GM19438 (cell line): ENCODE measurements at regions not wholly inside any gene's neighbourhood (a gene's known extent, or its start where the extent isn't known, plus 50 kb on each side); places are given as distances from the start of the nearest gene placed in this dataset.

Source experiments
- ATAC-seq: cut with Tn5 transposase; IDR thresholded peaks from one replicate; pipeline ENCODE4 v1.9.1; 2021; ENCODE audit warnings: low read depth; ENCODE audit not compliant: unreplicated experiment

GRCh38 chr5:56522960-56523359, 289.8 kb upstream of the ANKRD55 start:
- ATAC-seq: no peak

- no peak for ATAC-seq
Observed at GRCh38 chr5:56522169-56522568, 289.0 kb upstream of the ANKRD55 start.

- no peak for ATAC-seq
Observed at GRCh38 chr5:56520986-56521730, 288.0 kb upstream of the ANKRD55 start.

- ATAC-seq: no peak
Observed at GRCh38 chr5:56518820-56519219, 285.7 kb upstream of the ANKRD55 start.

GRCh38 chr5:56517011-56517416, 283.9 kb upstream of the ANKRD55 start:
- ATAC-seq: no peak

- no peak for ATAC-seq
Observed at GRCh38 chr5:56516441-56516840, 283.3 kb upstream of the ANKRD55 start.

- no peak for ATAC-seq
Observed at GRCh38 chr5:56516035-56516434, 282.9 kb upstream of the ANKRD55 start.

- ATAC-seq: no peak
Observed at GRCh38 chr5:56515011-56515410, 281.9 kb upstream of the ANKRD55 start.

- no peak for ATAC-seq
Observed at GRCh38 chr5:56514245-56514644, 281.1 kb upstream of the ANKRD55 start.

- no peak for ATAC-seq
Observed at GRCh38 chr5:56513141-56513540, 280.0 kb upstream of the ANKRD55 start.

GRCh38 chr5:56512313-56512996, 279.3 kb upstream of the ANKRD55 start:
- ATAC-seq: no peak

GRCh38 chr5:56511326-56511841, 278.3 kb upstream of the ANKRD55 start:
- no peak for ATAC-seq

- no peak for ATAC-seq
Observed at GRCh38 chr5:56508249-56508648, 275.1 kb upstream of the ANKRD55 start.

GRCh38 chr5:56507351-56507930, 274.3 kb upstream of the ANKRD55 start:
- ATAC-seq: no peak

GRCh38 chr5:56506211-56506965, 273.3 kb upstream of the ANKRD55 start:
- no peak for ATAC-seq

- ATAC-seq: no peak
Observed at GRCh38 chr5:56503929-56504328, 270.8 kb upstream of the ANKRD55 start.

GRCh38 chr5:56501781-56502557, 268.8 kb upstream of the ANKRD55 start:
- ATAC-seq: peak; percentile 56

GRCh38 chr5:56499901-56500300, 266.8 kb upstream of the ANKRD55 start:
- ATAC-seq: no peak

GRCh38 chr5:56499491-56499890, 266.4 kb upstream of the ANKRD55 start:
- ATAC-seq: no peak

- ATAC-seq: no peak
Observed at GRCh38 chr5:56498759-56499395, 265.7 kb upstream of the ANKRD55 start.
